ENCODE measurements at regions not wholly inside any gene's neighbourhood (a gene's known extent, or its start where the extent isn't known, plus 50 kb on each side); places are given as distances from the start of the nearest gene placed in this dataset.

DNA sequence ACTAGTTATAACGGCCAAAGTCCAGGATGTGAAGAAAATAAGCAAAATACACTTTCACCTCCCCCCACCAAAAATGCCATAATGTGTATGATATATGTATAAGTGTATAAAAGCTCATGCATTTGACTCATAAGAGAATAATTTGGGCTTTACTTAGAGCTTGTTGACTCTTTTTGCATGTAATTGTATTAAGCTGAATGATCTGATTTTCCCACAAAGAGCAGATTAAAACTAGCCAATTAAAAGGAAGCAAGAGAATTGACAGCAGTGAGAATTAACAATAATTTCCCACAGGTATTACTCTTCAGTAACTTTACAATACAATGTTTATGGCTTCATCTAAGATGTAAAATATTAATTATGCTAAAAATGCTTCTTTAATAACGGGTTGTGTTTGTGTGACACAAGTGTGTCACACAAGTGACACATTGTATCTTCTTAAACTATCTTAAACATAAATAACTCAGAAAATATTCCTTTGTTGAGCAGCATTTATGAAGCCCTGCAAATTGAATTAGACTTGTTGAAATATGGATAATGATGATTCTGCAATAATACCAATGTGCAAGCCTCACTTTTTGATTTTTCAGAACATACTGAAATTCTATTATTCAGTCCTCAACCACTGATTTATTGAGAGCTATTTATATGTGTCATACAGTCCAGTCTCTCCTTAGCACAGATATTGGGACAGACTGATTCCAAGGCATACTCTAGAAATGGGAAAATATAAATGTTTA, 134.5 kb downstream of the SLIT2 start:
- Mint-ChIP-seq H3K4me1 (no peaks in the 10 kb centered on the region), H3K27me3 (ENCODE audit: low read depth) (no peaks in the 10 kb centered on the region), H3K36me3 (ENCODE audit: low read depth) (no peaks in the 10 kb centered on the region), H3K27ac (ENCODE audit: unreplicated experiment) (no peak overlapping the region), H3K9me3 (no peaks in the 10 kb centered on the region), H3K4me3 (no peak overlapping the region)
- no peak for TF ChIP-seq CTCF (conservative IDR thresholded peaks at IDR 0.05)
- DNase-seq (ENCODE audit: low read depth, low spot score), result no peak

GRCh38 chr4:20386906-20387305, 135.2 kb downstream of the SLIT2 start:
- DNase-seq (ENCODE audit: low read depth, low spot score), result no peak
- no peak for TF ChIP-seq CTCF (conservative IDR thresholded peaks at IDR 0.05)
- H3K27me3 Mint-ChIP-seq (ENCODE audit: low read depth), result no peaks in the 10 kb centered on the region
- H3K9me3 Mint-ChIP-seq, result no peaks in the 10 kb centered on the region
- H3K4me1 Mint-ChIP-seq, result no peaks in the 10 kb centered on the region
- no peak overlapping the region for H3K4me3 Mint-ChIP-seq
- no peaks in the 10 kb centered on the region for H3K36me3 Mint-ChIP-seq (ENCODE audit: low read depth)
- H3K27ac Mint-ChIP-seq (ENCODE audit: unreplicated experiment), result no peak overlapping the region

GRCh38 chr4:20391198-20391597, 139.5 kb downstream of the SLIT2 start:
- Mint-ChIP-seq H3K27me3 (ENCODE audit: low read depth) (no peaks in the 10 kb centered on the region), H3K4me1 (no peaks in the 10 kb centered on the region), H3K36me3 (ENCODE audit: low read depth) (no peaks in the 10 kb centered on the region), H3K4me3 (no peak overlapping the region), H3K9me3 (no peaks in the 10 kb centered on the region), H3K27ac (ENCODE audit: unreplicated experiment) (no peak overlapping the region)
- DNase-seq (ENCODE audit: low read depth, low spot score), result no peak
- TF ChIP-seq CTCF (conservative IDR thresholded peaks at IDR 0.05), result no peak

DNA sequence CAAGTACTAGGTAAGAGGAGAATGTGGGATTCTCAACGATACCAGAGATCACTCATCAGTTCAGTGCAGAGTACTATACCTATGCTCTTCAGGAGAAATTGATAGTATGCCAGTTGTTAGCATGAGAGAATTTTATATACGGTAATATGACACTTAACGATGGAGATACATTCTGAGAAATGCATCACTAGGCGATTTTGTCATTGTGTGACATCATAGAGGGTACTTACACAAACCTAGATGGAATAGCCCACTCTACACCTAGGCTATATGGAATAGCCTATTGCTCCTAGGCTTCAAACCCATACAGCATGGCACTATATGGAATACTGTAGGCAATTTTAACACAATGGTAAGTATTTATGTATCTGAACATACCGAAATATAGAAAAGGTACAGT, 140.2 kb downstream of the SLIT2 start:
- H3K27me3 Mint-ChIP-seq (ENCODE audit: low read depth), result no peaks in the 10 kb centered on the region
- H3K27ac Mint-ChIP-seq (ENCODE audit: unreplicated experiment), result no peak overlapping the region
- no peak for TF ChIP-seq CTCF (conservative IDR thresholded peaks at IDR 0.05)
- H3K9me3 Mint-ChIP-seq, result no peaks in the 10 kb centered on the region
- H3K4me3 Mint-ChIP-seq, result no peak overlapping the region
- H3K4me1 Mint-ChIP-seq, result no peaks in the 10 kb centered on the region
- H3K36me3 Mint-ChIP-seq (ENCODE audit: low read depth), result no peaks in the 10 kb centered on the region
- no peak for DNase-seq (ENCODE audit: low read depth, low spot score)

GRCh38 chr4:20393486-20394100, 141.9 kb downstream of the SLIT2 start:
- TF ChIP-seq CTCF (conservative IDR thresholded peaks at IDR 0.05), result no peak
- Mint-ChIP-seq H3K27ac (ENCODE audit: unreplicated experiment) (no peak overlapping the region), H3K4me3 (no peak overlapping the region), H3K9me3 (no peaks in the 10 kb centered on the region), H3K27me3 (ENCODE audit: low read depth) (no peaks in the 10 kb centered on the region), H3K4me1 (no peaks in the 10 kb centered on the region), H3K36me3 (ENCODE audit: low read depth) (no peaks in the 10 kb centered on the region)
- no peak for DNase-seq (ENCODE audit: low read depth, low spot score)

Measured in neural crest cell (in vitro differentiated cells).